ENCODE measurements at regions not wholly inside any gene's neighbourhood (a gene's known extent, or its start where the extent isn't known, plus 50 kb on each side); places are given as distances from the start of the nearest gene placed in this dataset.

- ATAC-seq (no peak), DNase-seq (no peak)
- TF ChIP-seq CTCF (IDR thresholded peaks at IDR 0.05): no peak
- H3K36me3 ChIP-seq: no peaks in the 10 kb centered on the region
- H3K9me3 ChIP-seq: no peaks in the 10 kb centered on the region
- no peak overlapping the region for H3K4me3 ChIP-seq
- H3K27me3 ChIP-seq (ENCODE audit: low read depth): no peaks in the 10 kb centered on the region
- intact Hi-C loops (cut with DNase I): no loop called here
- no peaks in the 10 kb centered on the region for H3K4me1 ChIP-seq
- H3K27ac ChIP-seq: no peak overlapping the region
Observed at GRCh38 chr13:85666356-85666755, 132.9 kb downstream of the SLITRK6 start.

GRCh38 chr13:85665286-85665685 is 133.9 kb downstream of the SLITRK6 start:
- DNase-seq (no peak), ATAC-seq (no peak)
- H3K4me3 ChIP-seq: no peak overlapping the region
- no peaks in the 10 kb centered on the region for H3K36me3 ChIP-seq
- H3K4me1 ChIP-seq: no peaks in the 10 kb centered on the region
- intact Hi-C loops (cut with DNase I): no loop called here
- no peaks in the 10 kb centered on the region for H3K27me3 ChIP-seq (ENCODE audit: low read depth)
- TF ChIP-seq CTCF (IDR thresholded peaks at IDR 0.05): no peak
- no peaks in the 10 kb centered on the region for H3K9me3 ChIP-seq
- H3K27ac ChIP-seq: no peak overlapping the region

- no peak overlapping the region for H3K27ac ChIP-seq
- TF ChIP-seq CTCF (IDR thresholded peaks at IDR 0.05): no peak
- H3K36me3 ChIP-seq: no peaks in the 10 kb centered on the region
- no peak for DNase-seq
- H3K4me3 ChIP-seq: no peak overlapping the region
- ATAC-seq: no peak
- no peaks in the 10 kb centered on the region for H3K27me3 ChIP-seq (ENCODE audit: low read depth)
- no peaks in the 10 kb centered on the region for H3K4me1 ChIP-seq
- intact Hi-C loops (cut with DNase I): no loop called here
- no peaks in the 10 kb centered on the region for H3K9me3 ChIP-seq
Observed at GRCh38 chr13:85663856-85664255, 135.4 kb downstream of the SLITRK6 start.

- no peak for TF ChIP-seq CTCF (IDR thresholded peaks at IDR 0.05)
- intact Hi-C loops (cut with DNase I): no loop called here
- no peak overlapping the region for H3K27ac ChIP-seq
- DNase-seq (no peak), ATAC-seq (no peak)
- H3K36me3 ChIP-seq: no peaks in the 10 kb centered on the region
- no peaks in the 10 kb centered on the region for H3K9me3 ChIP-seq
- H3K4me3 ChIP-seq: no peak overlapping the region
- H3K27me3 ChIP-seq (ENCODE audit: low read depth): no peaks in the 10 kb centered on the region
- no peaks in the 10 kb centered on the region for H3K4me1 ChIP-seq
Observed at GRCh38 chr13:85662186-85662585, 137.0 kb downstream of the SLITRK6 start.

GRCh38 chr13:85661675-85662074 is 137.5 kb downstream of the SLITRK6 start:
- no peaks in the 10 kb centered on the region for H3K9me3 ChIP-seq
- H3K4me1 ChIP-seq: no peaks in the 10 kb centered on the region
- intact Hi-C loops (cut with DNase I): no loop called here
- no peak for DNase-seq
- no peak for ATAC-seq
- no peak overlapping the region for H3K27ac ChIP-seq
- no peaks in the 10 kb centered on the region for H3K36me3 ChIP-seq
- no peaks in the 10 kb centered on the region for H3K27me3 ChIP-seq (ENCODE audit: low read depth)
- no peak for TF ChIP-seq CTCF (IDR thresholded peaks at IDR 0.05)
- H3K4me3 ChIP-seq: no peak overlapping the region

- no peaks in the 10 kb centered on the region for H3K4me1 ChIP-seq
- H3K4me3 ChIP-seq: no peak overlapping the region
- ATAC-seq: no peak
- no peaks in the 10 kb centered on the region for H3K27me3 ChIP-seq (ENCODE audit: low read depth)
- H3K9me3 ChIP-seq: no peaks in the 10 kb centered on the region
- no peak overlapping the region for H3K27ac ChIP-seq
- no peaks in the 10 kb centered on the region for H3K36me3 ChIP-seq
- no peak for DNase-seq
- no peak for TF ChIP-seq CTCF (IDR thresholded peaks at IDR 0.05)
- intact Hi-C loops (cut with DNase I): no loop called here
Observed at GRCh38 chr13:85659493-85659892, 139.7 kb downstream of the SLITRK6 start.
